OCI-LY1 (cell line): ENCODE measurements at regions not wholly inside any gene's neighbourhood (a gene's known extent, or its start where the extent isn't known, plus 50 kb on each side); places are given as distances from the start of the nearest gene placed in this dataset.

Experiments
- H2AFZ ChIP-seq: fragments of 200-600 bp; sonication (generic), shearing (Covaris generic); 2 replicates; pipeline ENCODE4 v1.6.0; 2014; ENCODE audit warnings: antibody characterized with exemption, mild to moderate bottlenecking, low read length
- H3F3A ChIP-seq: fragments of 200-600 bp; sonication (generic), shearing (Covaris generic); 2 replicates; pipeline ENCODE4 v1.6.0; 2014; ENCODE audit warnings: mild to moderate bottlenecking, antibody characterized with exemption, low read length, moderate library complexity; ENCODE audit not compliant: insufficient read depth
- H3K27ac ChIP-seq: fragments of 200-600 bp; sonication (generic); 2 replicates; pipeline ENCODE4 v1.5.1; 2014; ENCODE audit warnings: low read length, mixed run types, mild to moderate bottlenecking, low read depth; ENCODE audit not compliant: poor library complexity, severe bottlenecking
- H3K27me3 ChIP-seq: fragments of 200-600 bp; sonication (generic); 2 replicates; pipeline ENCODE4 v1.6.0; 2014; ENCODE audit warnings: antibody characterized with exemption, mild to moderate bottlenecking, low read length, moderate library complexity; ENCODE audit not compliant: insufficient read depth
- H3K36me3 ChIP-seq: fragments of 200-600 bp; sonication (generic); 2 replicates; pipeline ENCODE4 v1.6.1; 2014; ENCODE audit warnings: mild to moderate bottlenecking, antibody characterized with exemption, low read length, moderate library complexity, mixed read lengths; ENCODE audit not compliant: insufficient read depth
- H3K4me1 ChIP-seq: fragments of 200-600 bp; sonication (generic); 2 replicates; pipeline ENCODE4 v1.5.1; 2014; ENCODE audit warnings: mild to moderate bottlenecking, low read length, moderate library complexity; ENCODE audit not compliant: insufficient read depth, severe bottlenecking
- H3K4me2 ChIP-seq: fragments of 200-600 bp; sonication (generic), shearing (Covaris generic); 2 replicates; pipeline ENCODE4 v1.6.1; 2014; ENCODE audit warnings: low read length
- H3K4me3 ChIP-seq: fragments of 200-600 bp; sonication (generic); 2 replicates; pipeline ENCODE4 v1.5.1; 2014; ENCODE audit warnings: low read length, low read depth, mild to moderate bottlenecking, mixed read lengths; ENCODE audit not compliant: poor library complexity, severe bottlenecking
- H3K79me2 ChIP-seq: fragments of 200-600 bp; shearing (Covaris generic); 2 replicates; pipeline ENCODE4 v1.6.1; 2016; ENCODE audit warnings: mixed run types, low read length, mixed read lengths; ENCODE audit not compliant: insufficient read depth
- H3K9ac ChIP-seq: fragments of 200-600 bp; sonication (generic), shearing (Covaris generic); 2 replicates; pipeline ENCODE4 v1.6.1; 2014; ENCODE audit warnings: mild to moderate bottlenecking, low read length, mixed read lengths
- H3K9me2 ChIP-seq: fragments of 200-600 bp; sonication (generic), shearing (Covaris generic); 2 replicates; pipeline ENCODE4 v1.6.1; 2014; ENCODE audit warnings: low read depth, mild to moderate bottlenecking, low read length, mixed read lengths
- H3K9me3 ChIP-seq: fragments of 200-600 bp; shearing (Covaris generic); 2 replicates; pipeline ENCODE4 v1.6.1; 2014; ENCODE audit warnings: low read length, mixed read lengths
- H4K20me1 ChIP-seq: fragments of 200-600 bp; sonication (generic), shearing (Covaris generic); 2 replicates; pipeline ENCODE4 v1.6.0; 2016; ENCODE audit warnings: mild to moderate bottlenecking, low read length; ENCODE audit not compliant: insufficient read depth
- EZH2 ChIP-seq: fragments of 200-600 bp; sonication (generic), shearing (Covaris generic); IDR thresholded peaks from 2 replicates; pipeline ENCODE4 v1.8.0; 2017; ENCODE audit warnings: borderline replicate concordance, mixed run types, mild to moderate bottlenecking, antibody characterized with exemption, low read length, moderate library complexity, mixed read lengths
- TF ChIP-seq, protein P1 (sequence below): fragments of 200-600 bp; sonication (generic), shearing (Covaris generic); IDR thresholded peaks from 2 replicates; pipeline ENCODE4 v1.5.1; 2017; ENCODE audit warnings: mild to moderate bottlenecking, antibody characterized with exemption, low read length, moderate library complexity, mixed read lengths

DNA sequence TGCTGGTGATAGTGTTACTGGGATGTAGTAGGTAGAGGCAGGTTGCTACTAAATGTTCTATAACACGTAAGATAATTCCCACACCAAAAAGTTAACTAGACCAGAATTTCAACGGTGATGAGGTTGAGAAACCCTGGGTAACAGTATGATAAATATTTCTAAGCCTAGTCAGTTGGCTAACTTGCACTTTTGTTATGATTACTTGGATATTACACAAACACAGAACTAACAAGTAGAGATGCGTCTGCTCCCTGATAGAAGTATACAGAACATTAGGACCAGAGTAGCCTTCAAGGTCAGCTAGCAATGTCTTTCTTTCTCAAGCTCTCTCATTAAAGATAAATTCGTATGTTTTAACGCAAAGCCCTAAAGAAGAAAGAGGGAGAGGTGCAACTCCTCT, 86.2 kb upstream of the FZD8 start:
- no peaks in the 10 kb centered on the region for H3K9me2 ChIP-seq
- no peak overlapping the region for H3K4me3 ChIP-seq
- no peak overlapping the region for H2AFZ ChIP-seq
- H4K20me1 ChIP-seq: no peaks in the 10 kb centered on the region
- no peaks in the 10 kb centered on the region for H3K79me2 ChIP-seq
- no peaks in the 10 kb centered on the region for H3K4me1 ChIP-seq
- no peaks in the 10 kb centered on the region for H3F3A ChIP-seq
- no peaks in the 10 kb centered on the region for H3K27me3 ChIP-seq
- no peaks in the 10 kb centered on the region for H3K36me3 ChIP-seq
- H3K9ac ChIP-seq: no peak overlapping the region
- H3K27ac ChIP-seq: no peak overlapping the region
- H3K9me3 ChIP-seq: no peaks in the 10 kb centered on the region
- TF ChIP-seq EZH2: no peak
- H3K4me2 ChIP-seq: no peak overlapping the region

- Histone ChIP-seq H4K20me1 (no peaks in the 10 kb centered on the region), H2AFZ (no peak overlapping the region), H3K9me2 (no peaks in the 10 kb centered on the region), H3F3A (no peaks in the 10 kb centered on the region), H3K79me2 (no peaks in the 10 kb centered on the region), H3K4me3 (no peak overlapping the region), H3K9ac (no peak overlapping the region), H3K27ac (no peak overlapping the region), H3K4me2 (no peak overlapping the region), H3K27me3 (no peaks in the 10 kb centered on the region), H3K4me1 (no peaks in the 10 kb centered on the region), H3K36me3 (no peaks in the 10 kb centered on the region), H3K9me3 (no peaks in the 10 kb centered on the region)
- TF ChIP-seq, protein P1, sequence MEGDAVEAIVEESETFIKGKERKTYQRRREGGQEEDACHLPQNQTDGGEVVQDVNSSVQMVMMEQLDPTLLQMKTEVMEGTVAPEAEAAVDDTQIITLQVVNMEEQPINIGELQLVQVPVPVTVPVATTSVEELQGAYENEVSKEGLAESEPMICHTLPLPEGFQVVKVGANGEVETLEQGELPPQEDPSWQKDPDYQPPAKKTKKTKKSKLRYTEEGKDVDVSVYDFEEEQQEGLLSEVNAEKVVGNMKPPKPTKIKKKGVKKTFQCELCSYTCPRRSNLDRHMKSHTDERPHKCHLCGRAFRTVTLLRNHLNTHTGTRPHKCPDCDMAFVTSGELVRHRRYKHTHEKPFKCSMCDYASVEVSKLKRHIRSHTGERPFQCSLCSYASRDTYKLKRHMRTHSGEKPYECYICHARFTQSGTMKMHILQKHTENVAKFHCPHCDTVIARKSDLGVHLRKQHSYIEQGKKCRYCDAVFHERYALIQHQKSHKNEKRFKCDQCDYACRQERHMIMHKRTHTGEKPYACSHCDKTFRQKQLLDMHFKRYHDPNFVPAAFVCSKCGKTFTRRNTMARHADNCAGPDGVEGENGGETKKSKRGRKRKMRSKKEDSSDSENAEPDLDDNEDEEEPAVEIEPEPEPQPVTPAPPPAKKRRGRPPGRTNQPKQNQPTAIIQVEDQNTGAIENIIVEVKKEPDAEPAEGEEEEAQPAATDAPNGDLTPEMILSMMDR: no peak
- no peak for TF ChIP-seq EZH2
Measured at GRCh38 chr10:35726846-35727245, 84.8 kb upstream of the FZD8 start.

DNA sequence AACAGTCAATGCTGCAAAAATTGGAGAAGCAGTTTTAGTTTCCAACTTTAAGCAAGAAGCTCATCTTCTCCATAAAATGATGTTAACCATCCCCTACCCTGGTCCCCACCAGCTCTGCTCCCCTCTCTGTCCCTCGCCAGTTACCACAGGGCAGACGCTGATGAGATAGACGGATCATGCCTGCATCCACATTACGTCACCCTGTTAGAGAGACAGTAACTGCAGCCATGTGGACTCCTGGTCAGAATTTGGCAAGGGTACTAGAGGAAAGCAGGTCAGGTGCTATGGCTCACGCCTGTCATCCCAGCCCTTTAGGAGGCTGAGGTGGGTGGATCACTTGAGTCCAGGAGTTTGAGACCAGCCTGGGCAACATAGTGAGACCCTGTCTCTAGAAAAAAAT, 81.9 kb upstream of the FZD8 start:
- Histone ChIP-seq H3K36me3 (no peaks in the 10 kb centered on the region), H3K9me3 (no peaks in the 10 kb centered on the region), H3K79me2 (no peaks in the 10 kb centered on the region), H3F3A (no peaks in the 10 kb centered on the region), H3K9me2 (no peaks in the 10 kb centered on the region), H2AFZ (no peak overlapping the region), H3K4me2 (no peak overlapping the region), H3K9ac (no peak overlapping the region), H3K27ac (no peak overlapping the region), H4K20me1 (no peaks in the 10 kb centered on the region), H3K4me3 (no peak overlapping the region), H3K4me1 (no peaks in the 10 kb centered on the region), H3K27me3 (no peaks in the 10 kb centered on the region)
- TF ChIP-seq, protein P1: no peak
- no peak for TF ChIP-seq EZH2

GRCh38 chr10:35723059-35723458, 81.0 kb upstream of the FZD8 start:
- no peak overlapping the region for H3K4me3 ChIP-seq
- no peaks in the 10 kb centered on the region for H3K9me3 ChIP-seq
- H3K4me1 ChIP-seq: no peaks in the 10 kb centered on the region
- no peak overlapping the region for H3K27ac ChIP-seq
- no peaks in the 10 kb centered on the region for H3F3A ChIP-seq
- H2AFZ ChIP-seq: no peak overlapping the region
- H3K9ac ChIP-seq: no peak overlapping the region
- no peaks in the 10 kb centered on the region for H3K79me2 ChIP-seq
- H4K20me1 ChIP-seq: no peaks in the 10 kb centered on the region
- H3K27me3 ChIP-seq: no peaks in the 10 kb centered on the region
- H3K9me2 ChIP-seq: no peaks in the 10 kb centered on the region
- no peak overlapping the region for H3K4me2 ChIP-seq
- no peak for TF ChIP-seq EZH2
- TF ChIP-seq, protein P1: no peak
- H3K36me3 ChIP-seq: no peaks in the 10 kb centered on the region
